Mesenchymal stem cell (in vitro differentiated cells and primary cell): ENCODE measurements at regions not wholly inside any gene's neighbourhood (a gene's known extent, or its start where the extent isn't known, plus 50 kb on each side); places are given as distances from the start of the nearest gene placed in this dataset.

Experiments
- DNase-seq: peaks from one replicate; pipeline ENCODE4 v3.0.0-alpha.2; 2013
- H2AFZ ChIP-seq: one replicate; pipeline ENCODE4 v1.6.1; 2013; ENCODE audit warnings: low read depth, mild to moderate bottlenecking, control low read depth, inconsistent platforms, low read length, moderate library complexity
- H2AK5ac ChIP-seq: 2 replicates; pipeline ENCODE4 v1.6.1; 2013; ENCODE audit warnings: low read length, moderate library complexity, mild to moderate bottlenecking, inconsistent platforms; ENCODE audit not compliant: severe bottlenecking
- H2BK120ac ChIP-seq: one replicate; pipeline ENCODE4 v1.6.1; 2013; ENCODE audit warnings: low read depth, mild to moderate bottlenecking, inconsistent platforms, low read length, moderate library complexity
- H2BK12ac ChIP-seq, 2 experiments: one replicate each; pipeline ENCODE4 v1.6.1; 2013; ENCODE audit warnings: inconsistent platforms in 2 of 2, low read length in 2 of 2, mild to moderate bottlenecking in 2 of 2, moderate library complexity in 2 of 2, control low read depth in 1 of 2
- H2BK15ac ChIP-seq: one replicate; pipeline ENCODE4 v1.6.1; 2013; ENCODE audit warnings: mild to moderate bottlenecking, low read depth, inconsistent platforms; ENCODE audit not compliant: poor library complexity, severe bottlenecking
- H2BK5ac ChIP-seq: 2 replicates; pipeline ENCODE4 v1.6.1; 2013; ENCODE audit warnings: low read depth, mild to moderate bottlenecking, low read length, control low read depth, inconsistent platforms; ENCODE audit not compliant: poor library complexity, severe bottlenecking
- H3K14ac ChIP-seq, 2 experiments: one replicate each; pipeline ENCODE4 v1.6.1; 2013; ENCODE audit warnings: inconsistent platforms in 2 of 2, low read length in 2 of 2, control low read depth in 1 of 2, mild to moderate bottlenecking in 1 of 2, moderate library complexity in 1 of 2
- H3K18ac ChIP-seq, 2 experiments: one replicate each; pipeline ENCODE4 v1.6.1; 2013; ENCODE audit warnings: inconsistent platforms in 2 of 2, low read length in 2 of 2, control low read depth in 1 of 2, low read depth in 1 of 2, mild to moderate bottlenecking in 1 of 2
- H3K23ac ChIP-seq, 2 experiments: one replicate each; pipeline ENCODE4 v1.6.1; 2013; ENCODE audit warnings: inconsistent platforms in 2 of 2, low read length in 2 of 2, mild to moderate bottlenecking in 2 of 2, moderate library complexity in 2 of 2, control low read depth in 1 of 2
- H3K27ac ChIP-seq: 2 replicates; pipeline ENCODE4 v1.5.1; 2013; ENCODE audit warnings: mild to moderate bottlenecking, moderate library complexity, low read length, control low read depth, inconsistent platforms; ENCODE audit not compliant: poor library complexity, severe bottlenecking
- H3K27me3 ChIP-seq, 2 experiments: 2 replicates each; pipeline versions ENCODE4 v1.6.1 to v1.7.0; 2013; ENCODE audit warnings: low read length in 2 of 2, mild to moderate bottlenecking in 2 of 2, moderate library complexity in 2 of 2, control low read depth in 1 of 2, inconsistent platforms in 1 of 2; ENCODE audit not compliant: control insufficient read depth in 1 of 2, insufficient read depth in 1 of 2
- H3K36me3 ChIP-seq, 2 experiments: 2 replicates each; pipeline versions ENCODE4 v1.6.1 to v1.7.0; 2013; ENCODE audit warnings: low read length in 2 of 2, control low read depth in 1 of 2, inconsistent platforms in 1 of 2, low read depth in 1 of 2, mild to moderate bottlenecking in 1 of 2; ENCODE audit not compliant: insufficient read depth in 2 of 2, control insufficient read depth in 1 of 2
- H3K4ac ChIP-seq, 2 experiments: one replicate each; pipeline ENCODE4 v1.6.1; 2013; ENCODE audit warnings: inconsistent platforms in 2 of 2, low read length in 2 of 2, mild to moderate bottlenecking in 2 of 2, moderate library complexity in 2 of 2, control low read depth in 1 of 2, low read depth in 1 of 2
- H3K4me1 ChIP-seq: 2 replicates; pipeline ENCODE4 v1.6.1; 2013; ENCODE audit warnings: low read depth, low read length, control low read depth; ENCODE audit not compliant: control insufficient read depth, insufficient read depth
- H3K4me2 ChIP-seq: 2 replicates; pipeline ENCODE4 v1.6.1; 2013; ENCODE audit warnings: low read length, mild to moderate bottlenecking, inconsistent platforms; ENCODE audit not compliant: poor library complexity, severe bottlenecking
- H3K4me3 ChIP-seq, 2 experiments: 2 replicates each; pipeline versions ENCODE4 v1.5.1 to v1.7.0; 2013; ENCODE audit warnings: low read length in 2 of 2, mild to moderate bottlenecking in 2 of 2, control low read depth in 1 of 2, low read depth in 1 of 2; ENCODE audit not compliant: insufficient read depth in 1 of 2
- H3K79me1 ChIP-seq: replicated peaks from 2 replicates; pipeline ENCODE4 v1.6.1; 2013; ENCODE audit warnings: mild to moderate bottlenecking, control low read depth, low read length, inconsistent platforms; ENCODE audit not compliant: poor library complexity, severe bottlenecking
- H3K9ac ChIP-seq: 2 replicates; pipeline ENCODE4 v1.7.0; 2013; ENCODE audit warnings: mild to moderate bottlenecking, low read length, moderate library complexity
- H3K9me3 ChIP-seq: 2 replicates; pipeline ENCODE4 v1.7.0; 2013; ENCODE audit warnings: mild to moderate bottlenecking, low read length; ENCODE audit not compliant: control insufficient read depth
- H4K8ac ChIP-seq: one replicate; pipeline ENCODE4 v1.6.1; 2013; ENCODE audit warnings: inconsistent platforms, mild to moderate bottlenecking, low read length, moderate library complexity
- H4K91ac ChIP-seq: one replicate; pipeline ENCODE4 v1.6.1; 2013; ENCODE audit warnings: mild to moderate bottlenecking, low read length, inconsistent platforms
- WGBS: methylation state at CpG from one replicate; pipeline ENCODE4 v1.1.7; 2013; ENCODE audit warnings: mixed read lengths; 5-methylcytosine and 5-hydroxymethylcytosine counted together

DNA sequence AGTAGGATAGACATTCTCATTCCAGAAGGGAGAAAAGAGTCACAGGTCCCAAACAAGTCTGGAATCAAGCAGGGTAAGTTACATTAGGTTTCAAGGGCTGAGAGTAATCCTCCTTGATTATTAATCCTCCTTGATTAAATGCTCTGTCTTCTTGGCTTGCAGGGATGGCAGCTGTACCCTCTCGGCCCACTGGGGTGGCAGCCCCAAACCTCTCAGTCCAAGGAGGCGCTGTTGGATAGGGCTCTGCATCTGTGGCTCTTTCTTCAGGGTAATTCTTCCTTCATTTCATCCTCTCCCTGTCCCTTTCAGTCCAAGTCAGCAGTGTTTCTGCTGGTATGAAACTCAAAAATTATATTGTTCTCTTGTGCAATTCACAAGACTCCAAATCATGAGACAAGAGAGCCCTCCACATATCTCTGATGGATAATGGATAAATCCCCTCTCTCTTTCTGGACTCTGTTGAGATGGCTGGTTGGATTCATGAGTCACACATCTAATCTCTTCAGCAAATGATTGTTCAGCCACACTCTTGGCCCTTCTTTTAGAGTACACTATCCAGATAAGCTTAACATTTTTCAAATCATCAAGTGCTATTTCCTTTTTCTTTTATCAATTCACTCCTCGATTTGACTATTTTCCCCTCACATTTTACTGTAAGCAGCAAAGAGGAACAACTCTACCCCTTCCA is 323.7 kb upstream of the HTR2A start:
- no peaks in the 10 kb centered on the region for H3K9me3 ChIP-seq
- no peak overlapping the region for H3K27ac ChIP-seq
- no peak overlapping the region for H4K8ac ChIP-seq
- H3K23ac ChIP-seq: no peak overlapping the region
- peak overlapping the region in 1 of 2 experiments; percentile 29 for H2BK12ac ChIP-seq
- no peaks in the 10 kb centered on the region for H3K79me1 ChIP-seq
- H2BK15ac ChIP-seq: no peak overlapping the region
- no peak overlapping the region for H3K14ac ChIP-seq
- no peak overlapping the region for H2AK5ac ChIP-seq
- H3K18ac ChIP-seq: no peak overlapping the region
- no peak overlapping the region for H4K91ac ChIP-seq
- no peak overlapping the region for H3K4ac ChIP-seq
- H3K9ac ChIP-seq: no peak overlapping the region
- WGBS: 66% methylated on average over 3 of the region's 3 CpGs
- no peak overlapping the region for H2BK120ac ChIP-seq
- H2AFZ ChIP-seq: no peak overlapping the region
- no peak overlapping the region for H3K4me3 ChIP-seq
- no peak overlapping the region for H2BK5ac ChIP-seq
- no peaks in the 10 kb centered on the region for H3K27me3 ChIP-seq
- H3K4me1 ChIP-seq: no peaks in the 10 kb centered on the region
- peak; percentile 27 for DNase-seq
- H3K4me2 ChIP-seq: no peak overlapping the region
- H3K36me3 ChIP-seq: no peaks in the 10 kb centered on the region

DNA sequence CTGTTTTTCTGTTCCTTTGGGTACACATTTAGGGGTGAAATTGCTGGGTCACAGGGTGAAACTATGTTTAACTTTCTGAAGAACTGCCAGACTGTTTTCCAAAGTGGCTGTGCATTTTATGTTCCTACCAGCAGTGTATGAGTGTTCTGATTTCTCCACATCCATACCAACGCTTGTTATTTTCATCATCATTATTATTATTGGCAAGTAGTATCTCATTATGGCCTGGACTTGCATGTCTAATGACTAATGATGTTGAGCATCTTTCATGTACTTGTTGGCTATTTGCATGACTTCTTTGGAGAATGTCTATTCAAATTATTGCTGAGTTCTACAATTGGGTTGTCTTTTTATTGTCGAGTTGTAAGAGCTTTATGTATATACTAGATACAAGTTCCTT is 321.8 kb upstream of the HTR2A start:
- H3K4me3 ChIP-seq: no peak overlapping the region
- no peak overlapping the region for H2BK12ac ChIP-seq
- no peaks in the 10 kb centered on the region for H3K36me3 ChIP-seq
- no peak overlapping the region for H4K91ac ChIP-seq
- H3K4me1 ChIP-seq: no peaks in the 10 kb centered on the region
- H3K9me3 ChIP-seq: no peaks in the 10 kb centered on the region
- DNase-seq: no peak
- H3K14ac ChIP-seq: no peak overlapping the region
- no peak overlapping the region for H2AK5ac ChIP-seq
- no peak overlapping the region for H3K27ac ChIP-seq
- no peak overlapping the region for H2BK5ac ChIP-seq
- no peak overlapping the region for H3K4ac ChIP-seq
- H3K18ac ChIP-seq: no peak overlapping the region
- no peak overlapping the region for H3K9ac ChIP-seq
- no peak overlapping the region for H2BK120ac ChIP-seq
- H2BK15ac ChIP-seq: no peak overlapping the region
- no peak overlapping the region for H4K8ac ChIP-seq
- no peak overlapping the region for H2AFZ ChIP-seq
- H3K4me2 ChIP-seq: no peak overlapping the region
- H3K27me3 ChIP-seq: no peaks in the 10 kb centered on the region
- WGBS: no CpG with 5 or more reads among the region's 2 CpGs
- no peaks in the 10 kb centered on the region for H3K79me1 ChIP-seq
- H3K23ac ChIP-seq: no peak overlapping the region

DNA sequence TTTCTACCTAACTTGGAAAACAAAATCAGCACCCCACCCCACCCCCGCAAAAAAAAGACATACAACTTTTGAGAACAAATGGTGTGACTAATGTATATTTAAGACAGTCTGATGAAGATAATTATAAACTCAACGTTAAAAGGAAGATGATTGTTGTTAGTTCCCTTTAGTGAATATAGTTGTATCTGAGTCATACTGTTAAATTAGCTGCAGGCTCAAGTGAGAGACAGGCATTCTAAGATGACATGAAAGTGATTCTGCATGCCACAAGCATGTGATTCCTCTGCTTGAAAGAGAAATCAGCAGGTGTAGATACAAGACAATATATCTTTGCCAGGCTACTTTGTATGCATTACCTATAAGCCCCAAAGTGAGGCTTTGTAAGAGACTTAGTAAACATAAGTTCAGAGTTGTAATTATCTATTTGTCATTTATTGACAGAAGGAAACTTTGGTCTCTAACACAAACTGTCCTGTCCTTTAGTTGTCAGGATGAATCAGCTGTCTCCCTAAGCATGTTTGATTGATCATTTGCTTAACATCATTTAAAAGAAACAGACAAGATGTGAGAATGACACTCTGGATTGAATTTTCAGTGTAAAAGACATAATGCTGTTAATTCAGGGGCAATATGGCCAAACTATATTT is 319.4 kb upstream of the HTR2A start:
- Histone ChIP-seq H2BK12ac (no peak overlapping the region), H3K9me3 (no peaks in the 10 kb centered on the region), H3K14ac (no peak overlapping the region), H2BK15ac (no peak overlapping the region), H3K27ac (peak overlapping the region; percentile 94), H3K79me1 (no peaks in the 10 kb centered on the region), H3K4me3 (no peak overlapping the region), H2BK5ac (no peak overlapping the region), H3K18ac (no peak overlapping the region), H2AFZ (no peak overlapping the region), H2BK120ac (no peak overlapping the region), H3K4ac (no peak overlapping the region), H3K23ac (no peak overlapping the region), H4K8ac (no peak overlapping the region), H3K27me3 (no peaks in the 10 kb centered on the region), H4K91ac (no peak overlapping the region), H3K4me1 (no peaks in the 10 kb centered on the region), H3K4me2 (no peak overlapping the region), H3K36me3 (no peaks in the 10 kb centered on the region), H2AK5ac (no peak overlapping the region), H3K9ac (no peak overlapping the region)
- peak; percentile 57 for DNase-seq
- WGBS: 0% methylated on average over 1 of the region's 2 CpGs

DNA sequence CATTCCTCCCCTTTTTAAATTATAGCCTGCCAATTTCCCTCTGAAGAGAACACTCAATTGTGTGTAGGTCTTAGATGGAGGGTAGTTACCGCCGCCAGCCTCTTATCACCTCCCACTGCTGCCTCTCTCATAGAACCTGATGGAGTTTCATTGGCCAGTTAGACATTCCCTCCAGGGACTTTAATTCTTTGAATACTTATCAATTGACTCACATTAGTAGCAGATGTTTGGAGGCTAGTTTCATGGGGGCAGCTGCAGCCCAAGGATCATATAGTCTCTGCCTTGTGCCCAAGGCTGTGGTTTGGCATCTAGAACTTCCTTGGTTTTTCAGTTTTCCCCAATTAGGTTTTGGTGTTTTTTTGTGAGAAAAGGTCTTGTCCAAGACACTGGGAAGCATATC is 318.9 kb upstream of the HTR2A start:
- Histone ChIP-seq H3K18ac (peak overlapping the region in 1 of 2 experiments; percentile 49), H3K27ac (peak overlapping the region; percentile 94), H2BK15ac (no peak overlapping the region), H3K4me3 (no peak overlapping the region), H3K36me3 (no peaks in the 10 kb centered on the region), H3K79me1 (no peaks in the 10 kb centered on the region), H3K4ac (no peak overlapping the region), H2BK12ac (no peak overlapping the region), H3K4me2 (no peak overlapping the region), H3K27me3 (no peaks in the 10 kb centered on the region), H4K91ac (no peak overlapping the region), H3K14ac (no peak overlapping the region), H3K9me3 (no peaks in the 10 kb centered on the region), H2AK5ac (no peak overlapping the region), H3K9ac (no peak overlapping the region), H3K4me1 (peaks cover 2% of the 10 kb centered on the region), H2BK5ac (no peak overlapping the region), H2BK120ac (no peak overlapping the region), H4K8ac (no peak overlapping the region), H2AFZ (no peak overlapping the region), H3K23ac (no peak overlapping the region)
- WGBS: no CpG with 5 or more reads among the region's 2 CpGs
- peak; percentile 74 for DNase-seq
